Activated CD8-positive, alpha-beta T cell treated with anti-CD3 and anti-CD28 coated beads for 36 hours (primary cell): ENCODE measurements at regions not wholly inside any gene's neighbourhood (a gene's known extent, or its start where the extent isn't known, plus 50 kb on each side); places are given as distances from the start of the nearest gene placed in this dataset.

Source experiments
- ATAC-seq: fragments of 200-7000 bp; cut with Tn5 transposase; one replicate; pipeline ENCODE4 v1.10.0; 2021; ENCODE audit warnings: mild to moderate bottlenecking, moderate library complexity
- CTCF ChIA-PET: fragments of 350-600 bp; sonication (Branson Sonifier 250); formaldehyde crosslinking; loops from one replicate; lab custom pipeline; 2021; ENCODE audit warnings: antibody characterized with exemption; lab: Charles Lee
- POLR2A ChIA-PET: fragments of 350-600 bp; sonication (Branson Sonifier 250); formaldehyde crosslinking; loops from one replicate; lab custom pipeline; 2021; ENCODE audit warnings: antibody characterized with exemption; lab: Charles Lee
- DNase-seq: peaks from one replicate; pipeline ENCODE4 v3.0.0-alpha.2; 2020
- H3K27ac Mint-ChIP-seq: one replicate; pipeline ENCODE4 v1.8.0; 2021; ENCODE audit warnings: mild to moderate bottlenecking, mixed read lengths
- H3K27me3 Mint-ChIP-seq: one replicate; pipeline ENCODE4 v1.8.0; 2021; ENCODE audit warnings: mixed read lengths
- H3K36me3 Mint-ChIP-seq: one replicate; pipeline ENCODE4 v1.8.0; 2021; ENCODE audit warnings: low read depth, mixed read lengths
- H3K4me1 Mint-ChIP-seq: one replicate; pipeline ENCODE4 v1.8.0; 2021; ENCODE audit warnings: low read depth, mixed read lengths
- H3K4me3 Mint-ChIP-seq: one replicate; pipeline ENCODE4 v1.8.0; 2021; ENCODE audit warnings: mild to moderate bottlenecking, moderate library complexity, mixed read lengths
- H3K9me3 Mint-ChIP-seq: one replicate; pipeline ENCODE4 v1.8.0; 2021; ENCODE audit warnings: mixed read lengths
- CTCF ChIP-seq: fragments of 200-600 bp; IDR thresholded peaks from one replicate; pipeline ENCODE4 v1.8.0; 2022; ENCODE audit warnings: antibody characterized with exemption, mild to moderate bottlenecking
- intact Hi-C: fragments of 100-400 bp; cut with micrococcal nuclease; formaldehyde crosslinking; loops from one replicate; pipeline ENCODE4 v1.10.0; 2022

GRCh38 chr6:138714493-138714892 lies 59.1 kb upstream of the CCDC28A start:
- H3K4me3 Mint-ChIP-seq, result no peak overlapping the region
- H3K9me3 Mint-ChIP-seq, result peaks cover 7% of the 10 kb centered on the region
- intact Hi-C loops, result no loop called here
- CTCF ChIA-PET, result interaction anchor here (1.5 kb wide), 1 partner anchor 598 kb away, joined by 3 read pairs; no protein-coding TSS in a partner anchor
- H3K27me3 Mint-ChIP-seq, result peaks cover 20% of the 10 kb centered on the region
- no peak overlapping the region for H3K27ac Mint-ChIP-seq
- TF ChIP-seq CTCF, result no peak
- no peaks in the 10 kb centered on the region for H3K4me1 Mint-ChIP-seq
- no peaks in the 10 kb centered on the region for H3K36me3 Mint-ChIP-seq
- ATAC-seq (no peak), DNase-seq (no peak)
- POLR2A ChIA-PET, result no interaction called here

GRCh38 chr6:138716013-138716412 lies 57.6 kb upstream of the CCDC28A start:
- H3K4me1 Mint-ChIP-seq, result no peaks in the 10 kb centered on the region
- intact Hi-C loops, result no loop called here
- H3K4me3 Mint-ChIP-seq, result no peak overlapping the region
- peaks cover 16% of the 10 kb centered on the region for H3K27me3 Mint-ChIP-seq
- ATAC-seq (no peak), DNase-seq (no peak)
- H3K36me3 Mint-ChIP-seq, result no peaks in the 10 kb centered on the region
- POLR2A ChIA-PET, result no interaction called here
- no peak for TF ChIP-seq CTCF
- CTCF ChIA-PET, result no interaction called here
- H3K27ac Mint-ChIP-seq, result no peak overlapping the region
- H3K9me3 Mint-ChIP-seq, result peaks cover 7% of the 10 kb centered on the region

GRCh38 chr6:138716971-138717665 lies 56.5 kb upstream of the CCDC28A start:
- Mint-ChIP-seq H3K27ac (no peak overlapping the region), H3K4me1 (no peaks in the 10 kb centered on the region), H3K36me3 (no peaks in the 10 kb centered on the region), H3K4me3 (no peak overlapping the region), H3K27me3 (peaks cover 12% of the 10 kb centered on the region), H3K9me3 (peaks cover 7% of the 10 kb centered on the region)
- CTCF ChIA-PET, result no interaction called here
- ATAC-seq, result no peak
- DNase-seq, result no peak
- intact Hi-C loops, result no loop called here
- no peak for TF ChIP-seq CTCF
- POLR2A ChIA-PET, result no interaction called here

GRCh38 chr6:138719011-138719635 lies 54.4 kb upstream of the CCDC28A start:
- Mint-ChIP-seq H3K9me3 (peaks cover 5% of the 10 kb centered on the region), H3K27me3 (peaks cover 9% of the 10 kb centered on the region), H3K36me3 (no peaks in the 10 kb centered on the region), H3K4me3 (no peak overlapping the region), H3K4me1 (no peaks in the 10 kb centered on the region), H3K27ac (no peak overlapping the region)
- ChIA-PET POLR2A (no interaction called here), CTCF (no interaction called here)
- ATAC-seq (no peak), DNase-seq (no peak)
- intact Hi-C loops, result no loop called here
- no peak for TF ChIP-seq CTCF

GRCh38 chr6:138719744-138720143 lies 53.8 kb upstream of the CCDC28A start:
- CTCF ChIA-PET, result no interaction called here
- Mint-ChIP-seq H3K9me3 (peaks cover 2% of the 10 kb centered on the region), H3K36me3 (no peaks in the 10 kb centered on the region), H3K27ac (no peak overlapping the region), H3K4me1 (no peaks in the 10 kb centered on the region), H3K4me3 (no peak overlapping the region), H3K27me3 (peaks cover 9% of the 10 kb centered on the region)
- no peak for ATAC-seq
- intact Hi-C loops, result no loop called here
- no peak for TF ChIP-seq CTCF
- no peak for DNase-seq
- POLR2A ChIA-PET, result no interaction called here
